ENCODE measurements at regions not wholly inside any gene's neighbourhood (a gene's known extent, or its start where the extent isn't known, plus 50 kb on each side); places are given as distances from the start of the nearest gene placed in this dataset.

DNA sequence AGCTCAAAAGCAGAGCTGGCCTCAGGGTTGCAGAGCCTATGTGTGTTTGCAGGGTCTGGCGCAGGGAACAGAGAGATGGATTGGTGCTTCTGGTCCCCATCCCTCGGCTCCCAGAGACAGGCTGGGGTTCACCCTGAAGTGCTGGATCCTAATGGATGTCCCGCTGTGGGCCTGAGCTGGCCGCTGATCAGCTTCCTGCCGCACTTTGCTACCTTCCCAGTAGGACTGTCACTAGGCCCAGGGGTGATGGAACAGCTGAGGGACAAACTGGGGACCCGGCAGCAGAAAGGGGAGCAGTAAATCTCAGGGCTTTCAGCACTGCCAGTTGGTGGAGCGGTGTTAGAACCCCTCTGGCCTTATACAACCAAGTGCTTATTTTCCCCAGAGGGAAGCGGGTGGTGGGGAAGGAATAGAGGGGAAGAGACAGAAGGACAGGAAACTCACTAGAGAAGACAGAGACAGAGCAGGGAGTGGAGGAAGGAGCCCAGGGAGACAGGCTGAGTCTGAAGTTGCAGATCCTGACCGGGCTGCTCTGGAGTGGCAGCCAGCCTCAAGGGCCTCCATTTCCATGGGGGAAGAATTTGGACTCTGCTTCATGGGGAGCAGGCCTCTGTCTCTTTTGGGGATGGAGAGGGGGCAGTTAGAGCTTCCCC, 78.6 kb downstream of the MRM1 start:
- DNase-seq, result no peak
- no peak overlapping the region for H3K27ac ChIP-seq
- peaks cover 2% of the 10 kb centered on the region for H3K27me3 ChIP-seq (replicated peaks)
- no peaks in the 10 kb centered on the region for H3K36me3 ChIP-seq (replicated peaks)
- in situ Hi-C loops (cut with HindIII; ENCODE audit: low pct_ligation_motif_present, low sequenced_read_pairs), result no loop called here
- H3K4me3 ChIP-seq (ENCODE audit: low read depth, low read length), result no peak overlapping the region
- TF ChIP-seq, protein P1, sequence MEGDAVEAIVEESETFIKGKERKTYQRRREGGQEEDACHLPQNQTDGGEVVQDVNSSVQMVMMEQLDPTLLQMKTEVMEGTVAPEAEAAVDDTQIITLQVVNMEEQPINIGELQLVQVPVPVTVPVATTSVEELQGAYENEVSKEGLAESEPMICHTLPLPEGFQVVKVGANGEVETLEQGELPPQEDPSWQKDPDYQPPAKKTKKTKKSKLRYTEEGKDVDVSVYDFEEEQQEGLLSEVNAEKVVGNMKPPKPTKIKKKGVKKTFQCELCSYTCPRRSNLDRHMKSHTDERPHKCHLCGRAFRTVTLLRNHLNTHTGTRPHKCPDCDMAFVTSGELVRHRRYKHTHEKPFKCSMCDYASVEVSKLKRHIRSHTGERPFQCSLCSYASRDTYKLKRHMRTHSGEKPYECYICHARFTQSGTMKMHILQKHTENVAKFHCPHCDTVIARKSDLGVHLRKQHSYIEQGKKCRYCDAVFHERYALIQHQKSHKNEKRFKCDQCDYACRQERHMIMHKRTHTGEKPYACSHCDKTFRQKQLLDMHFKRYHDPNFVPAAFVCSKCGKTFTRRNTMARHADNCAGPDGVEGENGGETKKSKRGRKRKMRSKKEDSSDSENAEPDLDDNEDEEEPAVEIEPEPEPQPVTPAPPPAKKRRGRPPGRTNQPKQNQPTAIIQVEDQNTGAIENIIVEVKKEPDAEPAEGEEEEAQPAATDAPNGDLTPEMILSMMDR (IDR thresholded peaks at IDR 0.05; ENCODE audit: low read depth, low read length, missing control alignments), result no peak

GRCh38 chr17:36680701-36681202, 79.4 kb downstream of the MRM1 start:
- H3K27me3 ChIP-seq (replicated peaks), result peaks cover 2% of the 10 kb centered on the region
- no peaks in the 10 kb centered on the region for H3K36me3 ChIP-seq (replicated peaks)
- TF ChIP-seq, protein P1 (IDR thresholded peaks at IDR 0.05; ENCODE audit: low read depth, low read length, missing control alignments), result no peak
- in situ Hi-C loops (cut with HindIII; ENCODE audit: low pct_ligation_motif_present, low sequenced_read_pairs), result no loop called here
- no peak overlapping the region for H3K27ac ChIP-seq
- DNase-seq, result no peak
- no peak overlapping the region for H3K4me3 ChIP-seq (ENCODE audit: low read depth, low read length)

DNA sequence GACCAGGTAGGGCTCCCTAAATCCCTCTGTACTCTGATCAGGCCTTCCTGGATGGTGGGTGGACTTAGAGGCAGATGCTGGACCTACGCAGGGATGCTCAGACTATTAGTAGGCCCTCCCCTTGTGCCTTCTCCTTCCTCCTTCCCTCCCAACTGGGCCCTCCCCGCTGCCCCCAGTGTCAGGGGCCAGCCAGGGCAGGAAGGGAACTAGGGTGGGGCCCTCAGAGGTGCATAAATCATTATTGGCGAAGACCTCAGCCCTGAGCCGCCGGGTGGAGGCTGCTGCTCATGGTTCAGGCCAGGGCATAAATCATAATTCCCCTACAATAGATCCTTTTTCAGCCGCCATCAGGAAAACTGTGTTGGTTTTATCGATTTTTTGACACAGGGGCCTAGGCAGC, 81.4 kb downstream of the MRM1 start:
- TF ChIP-seq, protein P1 (IDR thresholded peaks at IDR 0.05; ENCODE audit: low read depth, low read length, missing control alignments), result no peak
- Histone ChIP-seq H3K4me3 (ENCODE audit: low read depth, low read length) (no peak overlapping the region), H3K27me3 (replicated peaks) (peaks cover 6% of the 10 kb centered on the region), H3K36me3 (replicated peaks) (no peaks in the 10 kb centered on the region), H3K27ac (no peak overlapping the region)
- no peak for DNase-seq
- in situ Hi-C loops (cut with HindIII; ENCODE audit: low pct_ligation_motif_present, low sequenced_read_pairs), result no loop called here

- TF ChIP-seq, protein P1 (IDR thresholded peaks at IDR 0.05; ENCODE audit: low read depth, low read length, missing control alignments), result no peak
- Histone ChIP-seq H3K27me3 (replicated peaks) (peaks cover 9% of the 10 kb centered on the region), H3K36me3 (replicated peaks) (no peaks in the 10 kb centered on the region), H3K27ac (no peak overlapping the region), H3K4me3 (ENCODE audit: low read depth, low read length) (no peak overlapping the region)
- in situ Hi-C loops (cut with HindIII; ENCODE audit: low pct_ligation_motif_present, low sequenced_read_pairs), result no loop called here
- DNase-seq, result no peak
Measured at GRCh38 chr17:36683387-36683786, 82.0 kb downstream of the MRM1 start.

DNA sequence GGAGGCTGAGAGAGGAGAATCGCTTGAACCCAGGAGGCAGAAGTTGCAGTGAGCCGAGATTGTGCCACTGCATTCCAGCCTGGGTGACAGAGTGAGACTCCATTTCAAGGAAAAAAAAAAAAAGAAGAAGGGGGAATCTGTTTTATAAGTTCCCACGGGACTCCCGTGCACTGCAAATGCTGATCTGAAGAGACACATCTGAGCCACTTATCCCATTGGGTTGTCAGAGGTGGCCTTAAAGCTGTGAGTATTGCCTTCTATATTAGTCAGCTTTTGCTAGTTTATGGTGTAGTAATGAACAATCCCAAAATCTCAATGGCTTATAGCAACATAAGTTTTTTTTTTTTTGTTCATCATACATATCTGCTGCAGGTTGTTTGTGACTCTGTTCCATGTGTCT, 82.8 kb downstream of the MRM1 start:
- no peak overlapping the region for H3K4me3 ChIP-seq (ENCODE audit: low read depth, low read length)
- DNase-seq, result no peak
- in situ Hi-C loops (cut with HindIII; ENCODE audit: low pct_ligation_motif_present, low sequenced_read_pairs), result no loop called here
- TF ChIP-seq, protein P1 (IDR thresholded peaks at IDR 0.05; ENCODE audit: low read depth, low read length, missing control alignments), result no peak
- no peak overlapping the region for H3K27ac ChIP-seq
- H3K27me3 ChIP-seq (replicated peaks), result peaks cover 9% of the 10 kb centered on the region
- no peaks in the 10 kb centered on the region for H3K36me3 ChIP-seq (replicated peaks)
